ENCODE measurements at regions not wholly inside any gene's neighbourhood (a gene's known extent, or its start where the extent isn't known, plus 50 kb on each side); places are given as distances from the start of the nearest gene placed in this dataset.

GRCh38 chr6:26260725-26261490 is 104.1 kb upstream of the BTN3A2 start:
- H4K20me1 ChIP-seq (ENCODE audit: insufficient read depth): no peaks in the 10 kb centered on the region
- H3K36me3 ChIP-seq (replicated peaks in 1 of 2; ENCODE audit: control insufficient read depth in 1 of 2, insufficient read depth in 2 of 2, low read length in 1 of 2): peaks cover 0 to 4% of the 10 kb centered on the region in 2 experiments
- no peak overlapping the region for H3K4me3 ChIP-seq (ENCODE audit: low read depth in 2 of 2, low read length in 1 of 2)
- TF ChIP-seq PBX3 (IDR thresholded peaks at IDR 0.05) (no peak), EP300 (IDR thresholded peaks at IDR 0.05; ENCODE audit: borderline replicate concordance in 1 of 2, low read depth in 1 of 2, low read length in 1 of 2) (no peak), MXI1 (IDR thresholded peaks at IDR 0.05; ENCODE audit: low read depth, low read length) (no peak), JUND (IDR thresholded peaks at IDR 0.05) (no peak), FOSL2 (IDR thresholded peaks at IDR 0.05; ENCODE audit: borderline replicate concordance, low read depth) (no peak), RCOR1 (IDR thresholded peaks at IDR 0.05; ENCODE audit: low read length) (no peak), NFIC (IDR thresholded peaks at IDR 0.05; ENCODE audit: borderline replicate concordance) (no peak), IRF3 (IDR thresholded peaks at IDR 0.05; ENCODE audit: low read depth, low read length) (no peak), USF1 (IDR thresholded peaks at IDR 0.05; ENCODE audit: borderline replicate concordance, low read depth) (no peak), ZBTB33 (IDR thresholded peaks at IDR 0.05; ENCODE audit: borderline replicate concordance, low read depth) (no peak), CTCF (IDR thresholded peaks at IDR 0.05) (no peak), USF2 (IDR thresholded peaks at IDR 0.05; ENCODE audit: borderline replicate concordance, low read depth, low read length) (no peak), SMC3 (IDR thresholded peaks at IDR 0.05; ENCODE audit: low read depth, low read length) (no peak), CHD2 (IDR thresholded peaks at IDR 0.05; ENCODE audit: low read length, partially characterized antibody) (no peak)
- H3K4me2 ChIP-seq: no peak overlapping the region
- no peaks in the 10 kb centered on the region for H3K27me3 ChIP-seq (ENCODE audit: insufficient read depth)
- 88% methylated on average over 6 of the region's 6 CpGs for WGBS (ENCODE audit: low lambda C conversion rate)
- H3K9me2 ChIP-seq: no peaks in the 10 kb centered on the region
- H3K27ac ChIP-seq (ENCODE audit: low read depth in 2 of 2, low read length in 1 of 2): no peak overlapping the region
- H3K9ac ChIP-seq: no peak overlapping the region
- ChIA-PET CTCF (interaction anchor here (0.8 to 1.0 kb wide), 2 partner anchors 10 kb away, joined by 3 read pairs; a partner anchor contains a TSS), POLR2A (interaction anchor here (1.3 to 2.2 kb wide), 2 partner anchors 9 to 10 kb away, joined by 4 to 21 read pairs; a partner anchor contains a TSS)
- no peak for DNase-seq
- H2AFZ ChIP-seq (ENCODE audit: low read depth): no peak overlapping the region
- peaks cover 0 to 10% of the 10 kb centered on the region in 2 experiments; a peak in 2 of 4 replicates for H3K4me1 ChIP-seq (ENCODE audit: control insufficient read depth in 1 of 2, insufficient read depth in 2 of 2, low read depth in 1 of 2, low read length in 1 of 2)
- no peaks in the 10 kb centered on the region for H3K9me3 ChIP-seq
- no peaks in the 10 kb centered on the region for H3F3A ChIP-seq (replicated peaks; ENCODE audit: insufficient read depth)
- H3K79me2 ChIP-seq (ENCODE audit: insufficient read depth): no peaks in the 10 kb centered on the region

All from SK-N-SH (cell line).